SK-N-SH treated with all-trans-retinoic acid at 6 μM for 48 hours (cell line): ENCODE measurements at regions not wholly inside any gene's neighbourhood (a gene's known extent, or its start where the extent isn't known, plus 50 kb on each side); places are given as distances from the start of the nearest gene placed in this dataset.

Experiments
- ZFP3 ChIP-seq: fragments of 250-450 bp; sonication (Bioruptor Pico); IDR thresholded peaks from 2 replicates; pipeline ENCODE4 v1.5.0; 2020; ENCODE audit warnings: mild to moderate bottlenecking, moderate library complexity
- ZFP30 ChIP-seq: fragments of 450-650 bp; formaldehyde crosslinking; IDR thresholded peaks from 2 replicates; pipeline ENCODE4 v1.5.0; 2022; ENCODE audit warnings: mild to moderate bottlenecking, moderate library complexity

- TF ChIP-seq ZFP30 (no peak), ZFP3 (no peak)
Measured at GRCh38 chr13:85544756-85545155, 254.5 kb downstream of the SLITRK6 start.
